OCI-LY1 (cell line): ENCODE measurements at regions not wholly inside any gene's neighbourhood (a gene's known extent, or its start where the extent isn't known, plus 50 kb on each side); places are given as distances from the start of the nearest gene placed in this dataset.
"Not testable (repeated sequence)": the region's sequence is repeated elsewhere in the genome, so short reads cannot be mapped to it uniquely, and the experiment has no call there.

ENCODE experiments used
- H2AFZ ChIP-seq: fragments of 200-600 bp; sonication (generic), shearing (Covaris generic); 2 replicates; pipeline ENCODE4 v1.6.0; 2014; ENCODE audit warnings: antibody characterized with exemption, mild to moderate bottlenecking, low read length
- H3F3A ChIP-seq: fragments of 200-600 bp; sonication (generic), shearing (Covaris generic); 2 replicates; pipeline ENCODE4 v1.6.0; 2014; ENCODE audit warnings: mild to moderate bottlenecking, antibody characterized with exemption, low read length, moderate library complexity; ENCODE audit not compliant: insufficient read depth
- H3K27ac ChIP-seq: fragments of 200-600 bp; sonication (generic); 2 replicates; pipeline ENCODE4 v1.5.1; 2014; ENCODE audit warnings: low read length, mixed run types, mild to moderate bottlenecking, low read depth; ENCODE audit not compliant: poor library complexity, severe bottlenecking
- H3K27me3 ChIP-seq: fragments of 200-600 bp; sonication (generic); 2 replicates; pipeline ENCODE4 v1.6.0; 2014; ENCODE audit warnings: antibody characterized with exemption, mild to moderate bottlenecking, low read length, moderate library complexity; ENCODE audit not compliant: insufficient read depth
- H3K36me3 ChIP-seq: fragments of 200-600 bp; sonication (generic); 2 replicates; pipeline ENCODE4 v1.6.1; 2014; ENCODE audit warnings: mild to moderate bottlenecking, antibody characterized with exemption, low read length, moderate library complexity, mixed read lengths; ENCODE audit not compliant: insufficient read depth
- H3K4me1 ChIP-seq: fragments of 200-600 bp; sonication (generic); 2 replicates; pipeline ENCODE4 v1.5.1; 2014; ENCODE audit warnings: mild to moderate bottlenecking, low read length, moderate library complexity; ENCODE audit not compliant: insufficient read depth, severe bottlenecking
- H3K4me2 ChIP-seq: fragments of 200-600 bp; sonication (generic), shearing (Covaris generic); 2 replicates; pipeline ENCODE4 v1.6.1; 2014; ENCODE audit warnings: low read length
- H3K4me3 ChIP-seq: fragments of 200-600 bp; sonication (generic); 2 replicates; pipeline ENCODE4 v1.5.1; 2014; ENCODE audit warnings: low read length, low read depth, mild to moderate bottlenecking, mixed read lengths; ENCODE audit not compliant: poor library complexity, severe bottlenecking
- H3K79me2 ChIP-seq: fragments of 200-600 bp; shearing (Covaris generic); 2 replicates; pipeline ENCODE4 v1.6.1; 2016; ENCODE audit warnings: mixed run types, low read length, mixed read lengths; ENCODE audit not compliant: insufficient read depth
- H3K9ac ChIP-seq: fragments of 200-600 bp; sonication (generic), shearing (Covaris generic); 2 replicates; pipeline ENCODE4 v1.6.1; 2014; ENCODE audit warnings: mild to moderate bottlenecking, low read length, mixed read lengths
- H3K9me2 ChIP-seq: fragments of 200-600 bp; sonication (generic), shearing (Covaris generic); 2 replicates; pipeline ENCODE4 v1.6.1; 2014; ENCODE audit warnings: low read depth, mild to moderate bottlenecking, low read length, mixed read lengths
- H3K9me3 ChIP-seq: fragments of 200-600 bp; shearing (Covaris generic); 2 replicates; pipeline ENCODE4 v1.6.1; 2014; ENCODE audit warnings: low read length, mixed read lengths
- H4K20me1 ChIP-seq: fragments of 200-600 bp; sonication (generic), shearing (Covaris generic); 2 replicates; pipeline ENCODE4 v1.6.0; 2016; ENCODE audit warnings: mild to moderate bottlenecking, low read length; ENCODE audit not compliant: insufficient read depth
- EZH2 ChIP-seq: fragments of 200-600 bp; sonication (generic), shearing (Covaris generic); IDR thresholded peaks from 2 replicates; pipeline ENCODE4 v1.8.0; 2017; ENCODE audit warnings: borderline replicate concordance, mixed run types, mild to moderate bottlenecking, antibody characterized with exemption, low read length, moderate library complexity, mixed read lengths
- TF ChIP-seq, protein P1 (sequence below): fragments of 200-600 bp; sonication (generic), shearing (Covaris generic); IDR thresholded peaks from 2 replicates; pipeline ENCODE4 v1.5.1; 2017; ENCODE audit warnings: mild to moderate bottlenecking, antibody characterized with exemption, low read length, moderate library complexity, mixed read lengths

DNA sequence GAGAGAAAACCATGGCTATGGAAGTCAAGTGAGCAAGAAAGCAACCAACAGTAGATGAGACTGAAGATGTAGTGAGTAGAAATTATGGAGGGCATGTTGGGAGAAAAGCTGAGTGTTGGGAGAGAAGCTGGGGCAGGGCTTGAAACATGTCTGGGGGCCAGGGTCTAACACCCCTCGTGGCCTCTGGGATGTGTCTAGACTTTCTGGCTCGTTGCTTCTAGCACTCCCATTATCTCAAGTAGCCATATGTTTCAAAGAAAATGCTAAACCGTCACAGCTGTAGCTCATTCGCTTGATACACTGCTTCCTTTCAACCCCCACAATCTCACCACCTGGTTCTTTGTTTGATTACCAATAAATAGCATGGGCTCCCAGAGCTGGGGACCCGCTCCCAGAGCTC lies 83.8 kb upstream of the BCHE start:
- TF ChIP-seq EZH2: no peak
- TF ChIP-seq, protein P1, sequence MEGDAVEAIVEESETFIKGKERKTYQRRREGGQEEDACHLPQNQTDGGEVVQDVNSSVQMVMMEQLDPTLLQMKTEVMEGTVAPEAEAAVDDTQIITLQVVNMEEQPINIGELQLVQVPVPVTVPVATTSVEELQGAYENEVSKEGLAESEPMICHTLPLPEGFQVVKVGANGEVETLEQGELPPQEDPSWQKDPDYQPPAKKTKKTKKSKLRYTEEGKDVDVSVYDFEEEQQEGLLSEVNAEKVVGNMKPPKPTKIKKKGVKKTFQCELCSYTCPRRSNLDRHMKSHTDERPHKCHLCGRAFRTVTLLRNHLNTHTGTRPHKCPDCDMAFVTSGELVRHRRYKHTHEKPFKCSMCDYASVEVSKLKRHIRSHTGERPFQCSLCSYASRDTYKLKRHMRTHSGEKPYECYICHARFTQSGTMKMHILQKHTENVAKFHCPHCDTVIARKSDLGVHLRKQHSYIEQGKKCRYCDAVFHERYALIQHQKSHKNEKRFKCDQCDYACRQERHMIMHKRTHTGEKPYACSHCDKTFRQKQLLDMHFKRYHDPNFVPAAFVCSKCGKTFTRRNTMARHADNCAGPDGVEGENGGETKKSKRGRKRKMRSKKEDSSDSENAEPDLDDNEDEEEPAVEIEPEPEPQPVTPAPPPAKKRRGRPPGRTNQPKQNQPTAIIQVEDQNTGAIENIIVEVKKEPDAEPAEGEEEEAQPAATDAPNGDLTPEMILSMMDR: no peak
- H4K20me1 ChIP-seq: no peaks in the 10 kb centered on the region

DNA sequence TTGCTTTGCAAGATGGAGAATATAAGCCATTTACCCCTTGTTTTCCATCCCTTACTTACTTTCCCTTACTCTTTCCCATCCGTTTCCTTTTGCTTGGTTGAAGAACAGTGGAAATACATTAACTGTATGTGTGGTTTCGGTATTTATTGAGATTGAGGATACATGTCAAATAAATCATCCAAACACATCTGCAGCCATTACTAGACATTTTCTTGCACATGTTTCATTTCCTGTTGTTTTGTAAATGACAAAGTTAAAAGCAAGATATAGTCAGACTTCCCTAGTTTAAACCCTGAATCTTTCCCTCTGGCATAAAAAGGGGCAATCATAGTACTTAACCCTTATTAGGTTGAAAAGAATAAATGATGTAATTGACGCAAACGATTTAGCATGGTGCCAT lies 82.1 kb upstream of the BCHE start:
- Histone ChIP-seq H2AFZ (no peak overlapping the region), H3K4me1 (no peaks in the 10 kb centered on the region), H3K36me3 (no peaks in the 10 kb centered on the region), H3K9me2 (no peaks in the 10 kb centered on the region), H3F3A (no peaks in the 10 kb centered on the region), H3K27ac (no peak overlapping the region), H3K9me3 (no peaks in the 10 kb centered on the region), H4K20me1 (no peaks in the 10 kb centered on the region), H3K9ac (no peak overlapping the region), H3K4me3 (no peak overlapping the region), H3K79me2 (no peaks in the 10 kb centered on the region), H3K27me3 (no peaks in the 10 kb centered on the region), H3K4me2 (no peak overlapping the region)
- no peak for TF ChIP-seq EZH2
- TF ChIP-seq, protein P1: no peak

More for the DNA sequence above, 83.8 kb upstream of the BCHE start:
- Histone ChIP-seq H3K9me2 (no peaks in the 10 kb centered on the region), H3K9ac (no peak overlapping the region), H3K9me3 (no peaks in the 10 kb centered on the region), H3K4me3 (no peak overlapping the region), H3K4me2 (no peak overlapping the region), H3K27ac (no peak overlapping the region), H3K27me3 (no peaks in the 10 kb centered on the region), H3F3A (no peaks in the 10 kb centered on the region), H3K79me2 (no peaks in the 10 kb centered on the region), H3K36me3 (no peaks in the 10 kb centered on the region), H3K4me1 (no peaks in the 10 kb centered on the region), H2AFZ (no peak overlapping the region)

DNA sequence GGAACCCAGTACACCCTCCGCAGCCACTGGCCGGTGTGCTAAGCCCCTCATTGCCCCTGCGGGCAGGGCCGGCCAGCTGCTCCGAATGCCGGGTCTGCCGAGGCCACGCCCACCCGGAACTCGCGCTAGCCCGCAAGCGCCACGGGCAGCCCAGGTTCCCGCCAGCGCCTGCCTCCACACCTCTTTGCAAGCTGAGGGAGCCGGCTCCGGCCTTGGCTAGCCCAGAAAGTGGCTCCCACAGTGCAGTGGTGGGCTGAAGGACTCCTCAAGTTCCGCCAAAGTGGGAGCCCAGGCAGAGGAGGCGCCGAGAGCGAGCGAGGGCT lies 81.4 kb upstream of the BCHE start:
- Histone ChIP-seq H3K9me3 (no peaks in the 10 kb centered on the region), H3K27ac (no peak overlapping the region), H3K4me2 (no peak overlapping the region), H3K36me3 (no peaks in the 10 kb centered on the region), H3F3A (no peaks in the 10 kb centered on the region), H3K9ac (no peak overlapping the region), H3K27me3 (no peaks in the 10 kb centered on the region), H3K4me1 (no peaks in the 10 kb centered on the region), H3K79me2 (no peaks in the 10 kb centered on the region), H4K20me1 (no peaks in the 10 kb centered on the region), H3K9me2 (no peaks in the 10 kb centered on the region), H2AFZ (no peak overlapping the region), H3K4me3 (no peak overlapping the region)
- no peak for TF ChIP-seq EZH2
- TF ChIP-seq, protein P1: no peak

DNA sequence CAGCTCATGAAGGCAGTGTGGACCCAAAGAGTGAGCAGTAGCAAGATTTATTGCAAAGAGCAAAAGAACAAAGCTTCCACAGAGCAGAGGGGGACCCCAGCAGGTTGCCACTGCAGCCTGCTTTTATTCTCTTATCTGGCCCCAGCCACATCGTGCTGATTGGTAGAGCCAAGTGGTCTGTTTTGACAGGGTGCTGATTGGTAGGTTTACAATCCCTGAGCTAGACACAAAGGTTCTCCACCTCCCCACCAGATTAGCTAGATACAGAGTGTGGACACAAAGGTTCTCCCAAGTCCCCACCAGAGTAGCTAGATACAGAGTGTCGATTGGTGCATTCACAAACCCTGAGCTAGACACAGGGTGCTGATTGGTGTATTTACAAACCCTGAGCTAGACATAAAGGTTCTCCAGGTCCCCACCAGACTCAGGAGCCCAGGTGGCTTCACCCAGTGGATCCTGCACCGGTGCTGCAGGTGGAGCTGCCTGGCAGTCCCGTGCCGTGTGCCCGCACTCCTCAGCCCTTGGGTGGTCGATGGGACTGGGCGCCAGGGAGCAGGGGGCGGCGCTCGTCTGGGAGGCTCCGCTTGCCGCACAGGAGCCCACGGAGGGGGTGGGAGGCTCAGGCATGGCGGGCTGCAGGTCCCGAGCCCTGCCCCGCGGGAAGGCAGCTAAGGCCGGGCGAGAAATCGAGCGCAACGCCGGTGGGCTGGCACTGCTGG lies 80.9 kb upstream of the BCHE start:
- H3K9ac ChIP-seq: not testable (repeated sequence)

DNA sequence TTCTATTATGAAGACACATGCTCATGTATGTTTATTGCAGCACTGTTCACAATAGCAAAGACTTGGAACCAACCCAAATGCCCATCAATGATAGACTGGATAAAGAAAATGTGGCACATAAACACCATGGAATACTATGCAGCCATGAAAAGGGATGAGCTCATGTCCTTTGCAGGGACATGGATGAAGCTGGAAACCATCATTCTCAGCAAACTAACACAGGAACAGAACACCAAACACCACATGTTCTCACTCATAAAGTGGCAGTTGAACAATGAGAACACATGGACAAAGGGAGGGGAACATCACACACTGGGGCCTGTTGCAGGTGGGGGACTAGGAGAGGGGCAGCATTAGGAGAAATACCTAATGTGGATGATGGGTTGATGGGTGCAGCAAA lies 77.9 kb upstream of the BCHE start:
- not testable (repeated sequence) for H3K79me2 ChIP-seq, H3K4me2 ChIP-seq, H3K4me1 ChIP-seq, H2AFZ ChIP-seq, H3K9ac ChIP-seq, H4K20me1 ChIP-seq, H3F3A ChIP-seq, H3K9me2 ChIP-seq, H3K9me3 ChIP-seq, H3K27ac ChIP-seq, H3K36me3 ChIP-seq, H3K27me3 ChIP-seq, H3K4me3 ChIP-seq

More for the DNA sequence above, 80.9 kb upstream of the BCHE start:
- not testable (repeated sequence) for H3K4me1 ChIP-seq, H3K36me3 ChIP-seq, H4K20me1 ChIP-seq, H3K4me2 ChIP-seq, H2AFZ ChIP-seq, H3K79me2 ChIP-seq, H3K27me3 ChIP-seq, H3F3A ChIP-seq, H3K27ac ChIP-seq, H3K9me2 ChIP-seq, H3K9me3 ChIP-seq, H3K4me3 ChIP-seq
